ACC112 (cell line): ENCODE measurements at regions not wholly inside any gene's neighbourhood (a gene's known extent, or its start where the extent isn't known, plus 50 kb on each side); places are given as distances from the start of the nearest gene placed in this dataset.

ENCODE experiments used
- H2AFZ ChIP-seq: fragments of 200-600 bp; sonication (generic); one replicate; pipeline ENCODE4 v1.6.0; 2017; ENCODE audit warnings: antibody characterized with exemption, low read length; ENCODE audit not compliant: unreplicated experiment
- H3K27ac ChIP-seq: fragments of 200-600 bp; sonication (generic); 2 replicates; pipeline ENCODE4 v1.5.1; 2014; ENCODE audit warnings: low read depth, mild to moderate bottlenecking, antibody characterized with exemption, low read length, moderate library complexity
- H3K27me3 ChIP-seq: fragments of 200-600 bp; sonication (generic); 2 replicates; pipeline ENCODE4 v1.6.1; 2014; ENCODE audit warnings: mild to moderate bottlenecking, antibody characterized with exemption, low read length, moderate library complexity, mixed read lengths; ENCODE audit not compliant: insufficient read depth
- H3K36me3 ChIP-seq: fragments of 200-600 bp; sonication (generic); 2 replicates; pipeline ENCODE4 v1.6.1; 2016; ENCODE audit warnings: mild to moderate bottlenecking, antibody characterized with exemption, low read length, moderate library complexity, mixed read lengths; ENCODE audit not compliant: insufficient read depth
- H3K4me1 ChIP-seq: fragments of 200-600 bp; sonication (generic); one replicate; pipeline ENCODE4 v1.6.1; 2016; ENCODE audit warnings: low read length, mixed read lengths; ENCODE audit not compliant: insufficient read depth, unreplicated experiment, control insufficient read depth
- H3K4me3 ChIP-seq: fragments of 200-600 bp; sonication (generic); 2 replicates; pipeline ENCODE4 v1.5.1; 2014; ENCODE audit warnings: mild to moderate bottlenecking, low read depth, low read length
- H3K79me2 ChIP-seq: fragments of 200-600 bp; sonication (generic); one replicate; pipeline ENCODE4 v1.6.0; 2016; ENCODE audit warnings: low read length; ENCODE audit not compliant: control insufficient read depth, unreplicated experiment, insufficient read depth

GRCh38 chr3:103380391-103380790 lies 945.6 kb downstream of the ZPLD1 start:
- Histone ChIP-seq H3K27ac (no peak overlapping the region), H3K79me2 (no peaks in the 10 kb centered on the region), H3K4me3 (no peak overlapping the region), H3K27me3 (no peaks in the 10 kb centered on the region), H2AFZ (no peak overlapping the region), H3K36me3 (no peaks in the 10 kb centered on the region), H3K4me1 (no peaks in the 10 kb centered on the region)

GRCh38 chr3:103381296-103382079 lies 946.7 kb downstream of the ZPLD1 start:
- H3K4me1 ChIP-seq = no peaks in the 10 kb centered on the region
- H3K27ac ChIP-seq = no peak overlapping the region
- no peak overlapping the region for H3K4me3 ChIP-seq
- no peaks in the 10 kb centered on the region for H3K79me2 ChIP-seq
- no peak overlapping the region for H2AFZ ChIP-seq
- H3K27me3 ChIP-seq = no peaks in the 10 kb centered on the region
- H3K36me3 ChIP-seq = no peaks in the 10 kb centered on the region

GRCh38 chr3:103385961-103386656 lies 951.3 kb downstream of the ZPLD1 start:
- H2AFZ ChIP-seq = no peak overlapping the region
- H3K36me3 ChIP-seq = no peaks in the 10 kb centered on the region

GRCh38 chr3:103388214-103388613 lies 953.4 kb downstream of the ZPLD1 start:
- Histone ChIP-seq H3K4me1 (no peaks in the 10 kb centered on the region), H3K79me2 (no peaks in the 10 kb centered on the region), H3K36me3 (no peaks in the 10 kb centered on the region), H2AFZ (no peak overlapping the region), H3K27ac (no peak overlapping the region), H3K4me3 (no peak overlapping the region), H3K27me3 (no peaks in the 10 kb centered on the region)

More at GRCh38 chr3:103385961-103386656, 951.3 kb downstream of the ZPLD1 start:
- Histone ChIP-seq H3K79me2 (no peaks in the 10 kb centered on the region), H3K27me3 (no peaks in the 10 kb centered on the region), H3K27ac (no peak overlapping the region), H3K4me1 (no peaks in the 10 kb centered on the region), H3K4me3 (no peak overlapping the region)

GRCh38 chr3:103389356-103389755 lies 954.5 kb downstream of the ZPLD1 start:
- Histone ChIP-seq H3K4me3 (no peak overlapping the region), H3K36me3 (no peaks in the 10 kb centered on the region), H3K27ac (no peak overlapping the region), H3K4me1 (no peaks in the 10 kb centered on the region), H3K27me3 (no peaks in the 10 kb centered on the region), H3K79me2 (no peaks in the 10 kb centered on the region), H2AFZ (no peak overlapping the region)

GRCh38 chr3:103393395-103394186 lies 958.8 kb downstream of the ZPLD1 start:
- Histone ChIP-seq H3K36me3 (no peaks in the 10 kb centered on the region), H3K79me2 (no peaks in the 10 kb centered on the region), H3K4me3 (no peak overlapping the region), H3K27ac (no peak overlapping the region), H3K27me3 (no peaks in the 10 kb centered on the region), H2AFZ (no peak overlapping the region), H3K4me1 (no peaks in the 10 kb centered on the region)

- Histone ChIP-seq H3K27me3 (no peaks in the 10 kb centered on the region), H3K4me3 (no peak overlapping the region), H3K4me1 (no peaks in the 10 kb centered on the region), H2AFZ (no peak overlapping the region), H3K27ac (no peak overlapping the region), H3K36me3 (no peaks in the 10 kb centered on the region), H3K79me2 (no peaks in the 10 kb centered on the region)
Observed at GRCh38 chr3:103403191-103403590, 968.4 kb downstream of the ZPLD1 start.

GRCh38 chr3:103406320-103406850 lies 971.6 kb downstream of the ZPLD1 start:
- Histone ChIP-seq H3K27ac (no peak overlapping the region), H3K4me1 (no peaks in the 10 kb centered on the region), H3K27me3 (no peaks in the 10 kb centered on the region), H3K79me2 (no peaks in the 10 kb centered on the region), H3K36me3 (no peaks in the 10 kb centered on the region), H2AFZ (no peak overlapping the region), H3K4me3 (no peak overlapping the region)

GRCh38 chr3:103410231-103410630 lies 975.4 kb downstream of the ZPLD1 start:
- Histone ChIP-seq H3K79me2 (no peaks in the 10 kb centered on the region), H3K27me3 (no peaks in the 10 kb centered on the region), H3K27ac (no peak overlapping the region), H2AFZ (no peak overlapping the region), H3K4me1 (no peaks in the 10 kb centered on the region), H3K4me3 (no peak overlapping the region), H3K36me3 (no peaks in the 10 kb centered on the region)

- Histone ChIP-seq H3K36me3 (no peaks in the 10 kb centered on the region), H3K27me3 (no peaks in the 10 kb centered on the region), H3K27ac (no peak overlapping the region), H3K4me3 (no peak overlapping the region), H2AFZ (no peak overlapping the region), H3K79me2 (no peaks in the 10 kb centered on the region), H3K4me1 (no peaks in the 10 kb centered on the region)
Observed at GRCh38 chr3:103421460-103421859, 986.6 kb downstream of the ZPLD1 start.
